ENCODE measurements at regions not wholly inside any gene's neighbourhood (a gene's known extent, or its start where the extent isn't known, plus 50 kb on each side); places are given as distances from the start of the nearest gene placed in this dataset.

GRCh38 chr2:22703286-22703920, 681.6 kb upstream of the KLHL29 start:
- ATAC-seq: no peak
- intact Hi-C loops (cut with DNase I): no loop called here
- 54 to 56% methylated on average over 1 of the region's 1 CpG for WGBS, 2 donors
- no peak for TF ChIP-seq CTCF (IDR thresholded peaks at IDR 0.05)
- Histone ChIP-seq H3K4me3 (no peak overlapping the region), H3K4me1 (no peaks in the 10 kb centered on the region), H3K9me3 (no peaks in the 10 kb centered on the region), H3K36me3 (no peaks in the 10 kb centered on the region), H3K27ac (no peak overlapping the region), H3K27me3 (no peaks in the 10 kb centered on the region)
- FAIRE-seq: no peak
- no peak for DNase-seq

GRCh38 chr2:22719396-22719795, 665.6 kb upstream of the KLHL29 start:
- H3K9me3 ChIP-seq: no peaks in the 10 kb centered on the region
- FAIRE-seq: no peak

GRCh38 chr2:22729466-22729865, 655.5 kb upstream of the KLHL29 start:
- ATAC-seq (no peak), FAIRE-seq (no peak), DNase-seq (no peak)
- Histone ChIP-seq H3K9me3 (no peaks in the 10 kb centered on the region), H3K36me3 (no peaks in the 10 kb centered on the region), H3K4me3 (no peak overlapping the region), H3K27ac (no peak overlapping the region), H3K4me1 (no peaks in the 10 kb centered on the region), H3K27me3 (no peaks in the 10 kb centered on the region)
- intact Hi-C loops (cut with DNase I): no loop called here
- WGBS, 2 donors: 59 to 70% methylated on average over 5 of the region's 5 CpGs
- no peak for TF ChIP-seq CTCF (IDR thresholded peaks at IDR 0.05)

More at GRCh38 chr2:22719396-22719795, 665.6 kb upstream of the KLHL29 start:
- TF ChIP-seq CTCF (IDR thresholded peaks at IDR 0.05): no peak
- Histone ChIP-seq H3K36me3 (no peaks in the 10 kb centered on the region), H3K4me3 (no peak overlapping the region), H3K4me1 (no peaks in the 10 kb centered on the region), H3K27ac (no peak overlapping the region), H3K27me3 (no peaks in the 10 kb centered on the region)
- no peak for DNase-seq
- no peak for ATAC-seq
- intact Hi-C loops (cut with DNase I): no loop called here

- DNase-seq: peak in 1 of 6 donors; percentile 51
- peak overlapping the region in 2 of 4 donors; percentile 23 to 46 for H3K27ac ChIP-seq
- intact Hi-C loops (cut with DNase I): no loop called here
- no peak for FAIRE-seq
- H3K4me1 ChIP-seq: peaks cover 0 to 7% (median 4%) of the 10 kb centered on the region in 3 donors
- H3K9me3 ChIP-seq: no peaks in the 10 kb centered on the region
- no peak overlapping the region for H3K4me3 ChIP-seq
- 37 to 43% methylated on average over 1 of the region's 1 CpG for WGBS, 2 donors
- no peaks in the 10 kb centered on the region for H3K36me3 ChIP-seq
- no peaks in the 10 kb centered on the region for H3K27me3 ChIP-seq
- ATAC-seq: peak; percentile 66 to 95 (median 88)
- TF ChIP-seq CTCF (IDR thresholded peaks at IDR 0.05): no peak
Observed at GRCh38 chr2:22734373-22735045, 650.5 kb upstream of the KLHL29 start.

- H3K4me3 ChIP-seq: no peak overlapping the region
- DNase-seq (no peak), ATAC-seq (no peak), FAIRE-seq (no peak)
- no peaks in the 10 kb centered on the region for H3K9me3 ChIP-seq
- no peaks in the 10 kb centered on the region for H3K27me3 ChIP-seq
- H3K36me3 ChIP-seq: no peaks in the 10 kb centered on the region
- 60 to 62% methylated on average over 3 of the region's 3 CpGs for WGBS, 2 donors
- no peak overlapping the region for H3K27ac ChIP-seq
- H3K4me1 ChIP-seq: peaks cover 0 to 7% (median 4%) of the 10 kb centered on the region in 3 donors
- TF ChIP-seq CTCF (IDR thresholded peaks at IDR 0.05): no peak
- intact Hi-C loops (cut with DNase I): no loop called here
Observed at GRCh38 chr2:22737144-22737543, 647.8 kb upstream of the KLHL29 start.

All from pancreas (tissue), 10 donors.